ENCODE measurements at regions not wholly inside any gene's neighbourhood (a gene's known extent, or its start where the extent isn't known, plus 50 kb on each side); places are given as distances from the start of the nearest gene placed in this dataset.

DNA sequence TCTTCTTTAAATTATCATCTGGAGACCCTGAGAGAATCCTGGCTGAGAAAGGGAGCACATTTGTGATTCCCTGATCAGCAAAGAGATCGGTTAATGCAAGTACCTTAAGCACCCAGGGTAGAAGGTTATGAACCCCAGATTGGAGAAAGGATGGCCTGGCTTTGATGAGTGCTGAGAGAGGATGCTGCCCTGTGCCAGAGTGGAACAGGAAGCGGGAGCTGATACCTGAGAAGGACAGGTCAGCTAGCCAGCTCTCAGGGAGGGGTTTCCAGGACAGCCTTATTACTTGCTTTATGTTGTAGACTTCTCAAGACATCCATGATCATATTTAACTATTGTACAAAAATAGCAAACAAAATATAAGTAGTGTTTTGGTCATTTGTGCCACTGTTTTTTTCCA is 141.9 kb downstream of the GATB start:
- Histone ChIP-seq H2AFZ (ENCODE audit: control insufficient read depth, low read depth, low read length) (no peak overlapping the region), H3K4me2 (ENCODE audit: control insufficient read depth, insufficient read depth) (no peak overlapping the region), H3K4me3 (no peak overlapping the region), H4K20me1 (ENCODE audit: control insufficient read depth, insufficient read depth) (no peaks in the 10 kb centered on the region), H3K9ac (ENCODE audit: control insufficient read depth, insufficient read depth, low read length) (no peak overlapping the region), H3K27me3 (replicated peaks in 1 of 2; ENCODE audit: control insufficient read depth in 2 of 2, insufficient read depth in 2 of 2, low read length in 1 of 2) (no peaks in the 10 kb centered on the region; a peak in 1 of 4 replicates), H3K9me3 (replicated peaks; ENCODE audit: control insufficient read depth, insufficient read depth, low read length) (no peaks in the 10 kb centered on the region), H3K36me3 (ENCODE audit: control insufficient read depth in 2 of 2, insufficient read depth in 2 of 2, low read length in 1 of 2) (no peaks in the 10 kb centered on the region), H3K4me1 (ENCODE audit: control insufficient read depth, insufficient read depth, low read length) (no peaks in the 10 kb centered on the region), H3K27ac (ENCODE audit: control insufficient read depth, insufficient read depth) (no peak overlapping the region), H3K79me2 (ENCODE audit: control insufficient read depth, insufficient read depth, low read length) (no peaks in the 10 kb centered on the region)
- ChIA-PET SMC1A (ENCODE audit: uncharacterized antibody, unreplicated experiment) (interaction anchor here (0.9 kb wide), 1 partner anchor 255 kb away, joined by 3 read pairs; no protein-coding TSS in a partner anchor), CTCF (no interaction called here), RAD21 (ENCODE audit: unreplicated experiment) (no interaction called here), POLR2A (no interaction called here)
- DNase-seq (ENCODE audit: low read depth, low spot score), result no peak
- no peak for FAIRE-seq
- intact Hi-C loops (cut with micrococcal nuclease; ENCODE audit: unreplicated experiment), result loop anchor here (10.0 kb wide), 1 partner anchor 344 kb away; the partner anchor contains the start of gene PRSS48
- in situ Hi-C loops (cut with MboI), result loop anchor here (10.0 kb wide), 1 partner anchor 504 kb away; no protein-coding TSS in a partner anchor
- WGBS (ENCODE audit: insufficient coverage, insufficient replicate concordance, low lambda C conversion rate, missing lambda C conversion rate), result 35% methylated on average over 2 of the region's 2 CpGs
- no TSS peak for BruUV-seq (replicated peaks)
- no peak for ATAC-seq
- TF ChIP-seq, protein P1, sequence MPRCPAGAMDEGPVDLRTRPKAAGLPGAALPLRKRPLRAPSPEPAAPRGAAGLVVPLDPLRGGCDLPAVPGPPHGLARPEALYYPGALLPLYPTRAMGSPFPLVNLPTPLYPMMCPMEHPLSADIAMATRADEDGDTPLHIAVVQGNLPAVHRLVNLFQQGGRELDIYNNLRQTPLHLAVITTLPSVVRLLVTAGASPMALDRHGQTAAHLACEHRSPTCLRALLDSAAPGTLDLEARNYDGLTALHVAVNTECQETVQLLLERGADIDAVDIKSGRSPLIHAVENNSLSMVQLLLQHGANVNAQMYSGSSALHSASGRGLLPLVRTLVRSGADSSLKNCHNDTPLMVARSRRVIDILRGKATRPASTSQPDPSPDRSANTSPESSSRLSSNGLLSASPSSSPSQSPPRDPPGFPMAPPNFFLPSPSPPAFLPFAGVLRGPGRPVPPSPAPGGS (IDR thresholded peaks at IDR 0.05; ENCODE audit: borderline replicate concordance, insufficient read depth, low read depth, low read length, poor library complexity, severe bottlenecking), result no peak
- no peak for TF ChIP-seq BMI1 (IDR thresholded peaks at IDR 0.05; ENCODE audit: borderline replicate concordance)
- TF ChIP-seq KDM1A (IDR thresholded peaks at IDR 0.05; ENCODE audit: borderline replicate concordance), result no peak
- TF ChIP-seq STAT3 (IDR thresholded peaks at IDR 0.05; ENCODE audit: low read depth, low read length), result no peak
- TF ChIP-seq, protein P2, sequence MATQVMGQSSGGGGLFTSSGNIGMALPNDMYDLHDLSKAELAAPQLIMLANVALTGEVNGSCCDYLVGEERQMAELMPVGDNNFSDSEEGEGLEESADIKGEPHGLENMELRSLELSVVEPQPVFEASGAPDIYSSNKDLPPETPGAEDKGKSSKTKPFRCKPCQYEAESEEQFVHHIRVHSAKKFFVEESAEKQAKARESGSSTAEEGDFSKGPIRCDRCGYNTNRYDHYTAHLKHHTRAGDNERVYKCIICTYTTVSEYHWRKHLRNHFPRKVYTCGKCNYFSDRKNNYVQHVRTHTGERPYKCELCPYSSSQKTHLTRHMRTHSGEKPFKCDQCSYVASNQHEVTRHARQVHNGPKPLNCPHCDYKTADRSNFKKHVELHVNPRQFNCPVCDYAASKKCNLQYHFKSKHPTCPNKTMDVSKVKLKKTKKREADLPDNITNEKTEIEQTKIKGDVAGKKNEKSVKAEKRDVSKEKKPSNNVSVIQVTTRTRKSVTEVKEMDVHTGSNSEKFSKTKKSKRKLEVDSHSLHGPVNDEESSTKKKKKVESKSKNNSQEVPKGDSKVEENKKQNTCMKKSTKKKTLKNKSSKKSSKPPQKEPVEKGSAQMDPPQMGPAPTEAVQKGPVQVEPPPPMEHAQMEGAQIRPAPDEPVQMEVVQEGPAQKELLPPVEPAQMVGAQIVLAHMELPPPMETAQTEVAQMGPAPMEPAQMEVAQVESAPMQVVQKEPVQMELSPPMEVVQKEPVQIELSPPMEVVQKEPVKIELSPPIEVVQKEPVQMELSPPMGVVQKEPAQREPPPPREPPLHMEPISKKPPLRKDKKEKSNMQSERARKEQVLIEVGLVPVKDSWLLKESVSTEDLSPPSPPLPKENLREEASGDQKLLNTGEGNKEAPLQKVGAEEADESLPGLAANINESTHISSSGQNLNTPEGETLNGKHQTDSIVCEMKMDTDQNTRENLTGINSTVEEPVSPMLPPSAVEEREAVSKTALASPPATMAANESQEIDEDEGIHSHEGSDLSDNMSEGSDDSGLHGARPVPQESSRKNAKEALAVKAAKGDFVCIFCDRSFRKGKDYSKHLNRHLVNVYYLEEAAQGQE (IDR thresholded peaks at IDR 0.05; ENCODE audit: low read depth, low read length), result no peak
- no peak for TF ChIP-seq EZH2 (IDR thresholded peaks at IDR 0.05; ENCODE audit: borderline replicate concordance, control insufficient read depth, low read depth, low read length)
- no peak for TF ChIP-seq EED (IDR thresholded peaks at IDR 0.05; ENCODE audit: low read depth)
- TF ChIP-seq ZNF622 (IDR thresholded peaks at IDR 0.05), result no peak
- no peak for TF ChIP-seq ZNF24 (IDR thresholded peaks at IDR 0.05)
- no peak for TF ChIP-seq RAD51 (IDR thresholded peaks at IDR 0.05)
- TF ChIP-seq STAT1 (conservative IDR thresholded peaks at IDR 0.05), result no peak
- TF ChIP-seq, protein P3, sequence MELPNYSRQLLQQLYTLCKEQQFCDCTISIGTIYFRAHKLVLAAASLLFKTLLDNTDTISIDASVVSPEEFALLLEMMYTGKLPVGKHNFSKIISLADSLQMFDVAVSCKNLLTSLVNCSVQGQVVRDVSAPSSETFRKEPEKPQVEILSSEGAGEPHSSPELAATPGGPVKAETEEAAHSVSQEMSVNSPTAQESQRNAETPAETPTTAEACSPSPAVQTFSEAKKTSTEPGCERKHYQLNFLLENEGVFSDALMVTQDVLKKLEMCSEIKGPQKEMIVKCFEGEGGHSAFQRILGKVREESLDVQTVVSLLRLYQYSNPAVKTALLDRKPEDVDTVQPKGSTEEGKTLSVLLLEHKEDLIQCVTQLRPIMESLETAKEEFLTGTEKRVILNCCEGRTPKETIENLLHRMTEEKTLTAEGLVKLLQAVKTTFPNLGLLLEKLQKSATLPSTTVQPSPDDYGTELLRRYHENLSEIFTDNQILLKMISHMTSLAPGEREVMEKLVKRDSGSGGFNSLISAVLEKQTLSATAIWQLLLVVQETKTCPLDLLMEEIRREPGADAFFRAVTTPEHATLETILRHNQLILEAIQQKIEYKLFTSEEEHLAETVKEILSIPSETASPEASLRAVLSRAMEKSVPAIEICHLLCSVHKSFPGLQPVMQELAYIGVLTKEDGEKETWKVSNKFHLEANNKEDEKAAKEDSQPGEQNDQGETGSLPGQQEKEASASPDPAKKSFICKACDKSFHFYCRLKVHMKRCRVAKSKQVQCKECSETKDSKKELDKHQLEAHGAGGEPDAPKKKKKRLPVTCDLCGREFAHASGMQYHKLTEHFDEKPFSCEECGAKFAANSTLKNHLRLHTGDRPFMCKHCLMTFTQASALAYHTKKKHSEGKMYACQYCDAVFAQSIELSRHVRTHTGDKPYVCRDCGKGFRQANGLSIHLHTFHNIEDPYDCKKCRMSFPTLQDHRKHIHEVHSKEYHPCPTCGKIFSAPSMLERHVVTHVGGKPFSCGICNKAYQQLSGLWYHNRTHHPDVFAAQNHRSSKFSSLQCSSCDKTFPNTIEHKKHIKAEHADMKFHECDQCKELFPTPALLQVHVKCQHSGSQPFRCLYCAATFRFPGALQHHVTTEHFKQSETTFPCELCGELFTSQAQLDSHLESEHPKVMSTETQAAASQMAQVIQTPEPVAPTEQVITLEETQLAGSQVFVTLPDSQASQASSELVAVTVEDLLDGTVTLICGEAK (IDR thresholded peaks at IDR 0.05; ENCODE audit: borderline replicate concordance), result no peak
- TF ChIP-seq POLR2AphosphoS2 (IDR thresholded peaks at IDR 0.05; ENCODE audit: low read depth, low read length), result no peak
- no peak for TF ChIP-seq CREM (IDR thresholded peaks at IDR 0.05; ENCODE audit: low read depth)
- no peak for TF ChIP-seq SP1 (IDR thresholded peaks at IDR 0.05; ENCODE audit: low read depth, low read length)
- TF ChIP-seq BRCA1 (IDR thresholded peaks at IDR 0.05; ENCODE audit: low read depth, low read length), result no peak
- no peak for TF ChIP-seq FOXM1 (IDR thresholded peaks at IDR 0.05; ENCODE audit: low read depth, low read length)
- TF ChIP-seq RELA (IDR thresholded peaks at IDR 0.05; ENCODE audit: borderline replicate concordance, partially characterized antibody), result no peak
